ENCODE measurements at regions not wholly inside any gene's neighbourhood (a gene's known extent, or its start where the extent isn't known, plus 50 kb on each side); places are given as distances from the start of the nearest gene placed in this dataset.

DNA sequence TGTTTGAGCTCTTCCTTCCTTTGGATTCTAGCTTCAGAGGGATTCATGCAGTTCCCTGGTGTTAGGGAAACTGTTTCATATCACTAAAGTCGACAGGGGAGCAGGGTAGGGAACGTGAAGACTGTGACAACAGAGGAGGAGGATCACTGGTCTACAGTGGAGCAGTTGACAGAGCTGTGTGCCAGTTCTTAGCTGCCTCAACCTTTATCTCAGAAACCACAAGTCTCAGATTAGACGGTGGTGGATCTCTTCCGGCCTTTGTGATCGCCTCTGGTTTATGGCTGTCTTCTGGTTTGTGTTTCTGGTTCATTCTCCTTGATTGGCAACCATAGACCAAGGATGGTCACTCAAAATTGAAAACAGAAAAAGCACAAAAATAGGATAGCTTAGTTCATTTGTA is 538.9 kb upstream of the API5 start:
- ChIA-PET POLR2A (no interaction called here), CTCF (ENCODE audit: low intra/inter-chr PET ratio, low total read pairs) (no interaction called here)
- FAIRE-seq (no peak), DNase-seq (ENCODE audit: low spot score) (no peak), ATAC-seq (no peak)
- TF ChIP-seq ZNF598 (CRISPR knock-in tag; IDR thresholded peaks at IDR 0.05; ENCODE audit: borderline replicate concordance): no peak
- in situ Hi-C loops (cut with HindIII; ENCODE audit: extremely low pct_ligation_motif_present, low pct_unique_long_range_greater_than_20kb): loop anchor here (5.0 to 25.0 kb wide), 2 partner anchors 264 to 509 kb away; no protein-coding TSS in a partner anchor
- H2AFZ ChIP-seq (ENCODE audit: low read length): no peak overlapping the region
- no TSS peak for BruUV-seq (replicated peaks)
- no peaks in the 10 kb centered on the region for H3K9me3 ChIP-seq (ENCODE audit: low read length)
- H3K4me2 ChIP-seq (ENCODE audit: low read depth, low read length): no peak overlapping the region
- no peak overlapping the region for H3K4me3 ChIP-seq (replicated peaks in 1 of 3; ENCODE audit: insufficient read depth in 1 of 3, low read depth in 2 of 3, low read length in 3 of 3)
- H4K20me1 ChIP-seq (ENCODE audit: insufficient read depth, low read length): no peaks in the 10 kb centered on the region
- no peaks in the 10 kb centered on the region for H3K36me3 ChIP-seq (replicated peaks in 1 of 2; ENCODE audit: control insufficient read depth in 1 of 2, insufficient read depth in 2 of 2, low read length in 2 of 2)
- no peak overlapping the region for H3K27ac ChIP-seq (ENCODE audit: extremely low read length, insufficient read depth, low read length)
- no peak overlapping the region for H3K9ac ChIP-seq (ENCODE audit: insufficient read depth, low read depth, low read length)
- H3K4me1 ChIP-seq (ENCODE audit: insufficient read depth, low read length): no peaks in the 10 kb centered on the region
- no peaks in the 10 kb centered on the region for H3K79me2 ChIP-seq (ENCODE audit: insufficient read depth, low read length)
- H3K27me3 ChIP-seq (ENCODE audit: control insufficient read depth in 1 of 2, insufficient read depth in 2 of 2, low read length in 2 of 2): no peaks in the 10 kb centered on the region
- WGBS (ENCODE audit: low lambda C conversion rate): 2% methylated on average over 5 of the region's 5 CpGs
- intact Hi-C loops (cut with micrococcal nuclease; ENCODE audit: unreplicated experiment): no loop called here

- WGBS (ENCODE audit: low lambda C conversion rate): 2% methylated on average over 5 of the region's 5 CpGs
- Histone ChIP-seq H3K4me3 (replicated peaks in 1 of 3; ENCODE audit: insufficient read depth in 1 of 3, low read depth in 2 of 3, low read length in 3 of 3) (no peak overlapping the region), H3K36me3 (replicated peaks in 1 of 2; ENCODE audit: control insufficient read depth in 1 of 2, insufficient read depth in 2 of 2, low read length in 2 of 2) (no peaks in the 10 kb centered on the region), H3K27ac (ENCODE audit: extremely low read length, insufficient read depth, low read length) (no peak overlapping the region), H3K4me2 (ENCODE audit: low read depth, low read length) (no peak overlapping the region), H3K79me2 (ENCODE audit: insufficient read depth, low read length) (no peaks in the 10 kb centered on the region), H3K4me1 (ENCODE audit: insufficient read depth, low read length) (no peaks in the 10 kb centered on the region), H3K27me3 (ENCODE audit: control insufficient read depth in 1 of 2, insufficient read depth in 2 of 2, low read length in 2 of 2) (no peaks in the 10 kb centered on the region), H3K9ac (ENCODE audit: insufficient read depth, low read depth, low read length) (no peak overlapping the region), H3K9me3 (ENCODE audit: low read length) (no peaks in the 10 kb centered on the region), H4K20me1 (ENCODE audit: insufficient read depth, low read length) (no peaks in the 10 kb centered on the region), H2AFZ (ENCODE audit: low read length) (no peak overlapping the region)
- no peak for ATAC-seq
- TF ChIP-seq ZNF577 (CRISPR knock-in tag; IDR thresholded peaks at IDR 0.05; ENCODE audit: borderline replicate concordance, low read depth): no peak
- TF ChIP-seq, protein P1, sequence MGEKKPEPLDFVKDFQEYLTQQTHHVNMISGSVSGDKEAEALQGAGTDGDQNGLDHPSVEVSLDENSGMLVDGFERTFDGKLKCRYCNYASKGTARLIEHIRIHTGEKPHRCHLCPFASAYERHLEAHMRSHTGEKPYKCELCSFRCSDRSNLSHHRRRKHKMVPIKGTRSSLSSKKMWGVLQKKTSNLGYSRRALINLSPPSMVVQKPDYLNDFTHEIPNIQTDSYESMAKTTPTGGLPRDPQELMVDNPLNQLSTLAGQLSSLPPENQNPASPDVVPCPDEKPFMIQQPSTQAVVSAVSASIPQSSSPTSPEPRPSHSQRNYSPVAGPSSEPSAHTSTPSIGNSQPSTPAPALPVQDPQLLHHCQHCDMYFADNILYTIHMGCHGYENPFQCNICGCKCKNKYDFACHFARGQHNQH (CRISPR knock-in tag; IDR thresholded peaks at IDR 0.05): no peak
- TF ChIP-seq, protein P2, sequence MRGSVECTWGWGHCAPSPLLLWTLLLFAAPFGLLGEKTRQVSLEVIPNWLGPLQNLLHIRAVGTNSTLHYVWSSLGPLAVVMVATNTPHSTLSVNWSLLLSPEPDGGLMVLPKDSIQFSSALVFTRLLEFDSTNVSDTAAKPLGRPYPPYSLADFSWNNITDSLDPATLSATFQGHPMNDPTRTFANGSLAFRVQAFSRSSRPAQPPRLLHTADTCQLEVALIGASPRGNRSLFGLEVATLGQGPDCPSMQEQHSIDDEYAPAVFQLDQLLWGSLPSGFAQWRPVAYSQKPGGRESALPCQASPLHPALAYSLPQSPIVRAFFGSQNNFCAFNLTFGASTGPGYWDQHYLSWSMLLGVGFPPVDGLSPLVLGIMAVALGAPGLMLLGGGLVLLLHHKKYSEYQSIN (CRISPR knock-in tag; IDR thresholded peaks at IDR 0.05; ENCODE audit: borderline replicate concordance): no peak
- TF ChIP-seq ONECUT2 (CRISPR knock-in tag; IDR thresholded peaks at IDR 0.05): no peak
- no peak for TF ChIP-seq ZNF572 (CRISPR knock-in tag; IDR thresholded peaks at IDR 0.05)
- TF ChIP-seq CHD2 (IDR thresholded peaks at IDR 0.05; ENCODE audit: low read depth, low read length): no peak
- TF ChIP-seq, protein P3, sequence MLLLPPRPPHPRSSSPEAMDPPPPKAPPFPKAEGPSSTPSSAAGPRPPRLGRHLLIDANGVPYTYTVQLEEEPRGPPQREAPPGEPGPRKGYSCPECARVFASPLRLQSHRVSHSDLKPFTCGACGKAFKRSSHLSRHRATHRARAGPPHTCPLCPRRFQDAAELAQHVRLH (CRISPR knock-in tag; IDR thresholded peaks at IDR 0.05; ENCODE audit: borderline replicate concordance, low read depth): no peak
- TF ChIP-seq ZNF775 (CRISPR knock-in tag; IDR thresholded peaks at IDR 0.05; ENCODE audit: borderline replicate concordance): no peak
- TF ChIP-seq POGK (CRISPR knock-in tag; conservative IDR thresholded peaks at IDR 0.05): no peak
- TF ChIP-seq JUND (CRISPR knock-in tag; IDR thresholded peaks at IDR 0.05): no peak
- no peak for TF ChIP-seq SMARCC2 (IDR thresholded peaks at IDR 0.05)
- no peak for DNase-seq (ENCODE audit: low spot score)
- BruUV-seq (replicated peaks): no TSS peak
- no peak for FAIRE-seq
- ChIA-PET CTCF (ENCODE audit: low intra/inter-chr PET ratio, low total read pairs) (no interaction called here), POLR2A (no interaction called here)
- intact Hi-C loops (cut with micrococcal nuclease; ENCODE audit: unreplicated experiment) (no loop called here), in situ Hi-C loops (cut with HindIII; ENCODE audit: extremely low pct_ligation_motif_present, low pct_unique_long_range_greater_than_20kb) (loop anchor here (5.0 to 25.0 kb wide), 2 partner anchors 264 to 509 kb away; no protein-coding TSS in a partner anchor)
Observed at GRCh38 chr11:42773729-42774128, 538.1 kb upstream of the API5 start.
